ENCODE measurements at regions not wholly inside any gene's neighbourhood (a gene's known extent, or its start where the extent isn't known, plus 50 kb on each side); places are given as distances from the start of the nearest gene placed in this dataset.
A peak's percentile ranks its signal among the peaks of the same experiment; 100 is the strongest.

- no peak for DNase-seq (ENCODE audit: low spot score)
These were observed 255.8 kb downstream of the CYP26B1 start for GRCh38 chr2:71891719-71892422.

GRCh38 chr2:71891155-71891554, 256.5 kb downstream of the CYP26B1 start:
- DNase-seq (ENCODE audit: low spot score), result no peak

GRCh38 chr2:71889759-71890684, 257.6 kb downstream of the CYP26B1 start:
- no peak for DNase-seq (ENCODE audit: low spot score)

GRCh38 chr2:71888751-71889445, 258.8 kb downstream of the CYP26B1 start:
- DNase-seq (ENCODE audit: low spot score), result no peak

- DNase-seq (ENCODE audit: low spot score), result no peak
These were observed 260.5 kb downstream of the CYP26B1 start for GRCh38 chr2:71887196-71887595.

- DNase-seq (ENCODE audit: low spot score), result no peak
These were observed 261.4 kb downstream of the CYP26B1 start for GRCh38 chr2:71886241-71886640.

- DNase-seq (ENCODE audit: low spot score), result peak; percentile 63
These were observed 263.2 kb downstream of the CYP26B1 start for GRCh38 chr2:71884303-71885042.

GRCh38 chr2:71882949-71883472, 264.7 kb downstream of the CYP26B1 start:
- DNase-seq (ENCODE audit: low spot score), result peak; percentile 54

- DNase-seq (ENCODE audit: low spot score), result no peak
These were observed 265.3 kb downstream of the CYP26B1 start for GRCh38 chr2:71882236-71882946.

- DNase-seq (ENCODE audit: low spot score), result peak; percentile 31
These were observed 266.6 kb downstream of the CYP26B1 start for GRCh38 chr2:71880846-71881610.

GRCh38 chr2:71880287-71880686, 267.4 kb downstream of the CYP26B1 start:
- no peak for DNase-seq (ENCODE audit: low spot score)

- DNase-seq (ENCODE audit: low spot score), result no peak
These were observed 268.0 kb downstream of the CYP26B1 start for GRCh38 chr2:71879509-71880184.

- no peak for DNase-seq (ENCODE audit: low spot score)
These were observed 268.8 kb downstream of the CYP26B1 start for GRCh38 chr2:71878626-71879508.

- DNase-seq (ENCODE audit: low spot score), result no peak
These were observed 270.0 kb downstream of the CYP26B1 start for GRCh38 chr2:71877636-71878035.

GRCh38 chr2:71876542-71877451, 270.9 kb downstream of the CYP26B1 start:
- no peak for DNase-seq (ENCODE audit: low spot score)

GRCh38 chr2:71872466-71873051, 275.1 kb downstream of the CYP26B1 start:
- no peak for DNase-seq (ENCODE audit: low spot score)

GRCh38 chr2:71865391-71865965, 282.2 kb downstream of the CYP26B1 start:
- no peak for DNase-seq (ENCODE audit: low spot score)
